Neural progenitor cell (in vitro differentiated cells): ENCODE measurements at regions not wholly inside any gene's neighbourhood (a gene's known extent, or its start where the extent isn't known, plus 50 kb on each side); places are given as distances from the start of the nearest gene placed in this dataset.

Experiments used
- EZH2 ChIP-seq: fragments of 200-600 bp; sonication (generic); IDR thresholded peaks from 2 replicates; pipeline ENCODE4 v1.6.1; 2017; ENCODE audit warnings: antibody characterized with exemption, mild to moderate bottlenecking, moderate library complexity
- TF ChIP-seq, protein P1 (sequence below): fragments of 200-600 bp; sonication (generic); IDR thresholded peaks from 2 replicates; pipeline ENCODE4 v1.5.1; 2017; ENCODE audit warnings: antibody characterized with exemption, mild to moderate bottlenecking

DNA sequence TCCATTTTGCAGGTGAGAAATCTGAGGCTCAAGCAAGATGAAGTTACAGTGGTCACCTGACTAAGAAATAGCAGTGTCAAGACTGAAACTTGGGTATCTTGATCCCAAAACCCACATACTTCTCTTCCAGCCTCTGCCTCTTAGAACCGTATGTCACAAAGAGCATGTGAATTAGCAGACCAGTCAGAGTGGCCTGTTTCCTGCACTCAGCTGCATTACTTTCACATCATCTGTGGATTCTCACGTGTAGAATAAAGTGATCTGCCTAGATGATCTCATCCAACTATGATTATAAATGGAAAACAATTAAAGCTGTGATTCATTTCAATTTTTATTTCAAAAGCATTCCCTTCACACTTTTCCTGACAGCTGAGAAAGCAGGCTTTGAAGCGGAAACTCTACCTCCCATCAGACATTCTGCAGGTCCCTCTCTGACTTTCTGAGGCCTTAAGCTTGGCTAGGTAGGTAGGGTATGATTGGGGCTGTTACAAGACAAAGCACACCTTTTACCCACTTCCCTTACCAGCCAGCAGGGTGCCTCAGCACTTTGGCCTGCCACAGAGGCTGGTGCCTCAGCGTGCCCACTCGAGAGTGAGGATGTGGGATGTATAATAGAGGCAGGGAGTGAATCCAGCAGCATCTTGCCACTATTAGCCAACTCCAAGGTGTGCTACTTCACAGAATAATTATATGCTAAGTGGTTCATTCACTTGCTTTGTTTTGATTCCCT, 70.2 kb upstream of the PDE1C start:
- TF ChIP-seq, protein P1, sequence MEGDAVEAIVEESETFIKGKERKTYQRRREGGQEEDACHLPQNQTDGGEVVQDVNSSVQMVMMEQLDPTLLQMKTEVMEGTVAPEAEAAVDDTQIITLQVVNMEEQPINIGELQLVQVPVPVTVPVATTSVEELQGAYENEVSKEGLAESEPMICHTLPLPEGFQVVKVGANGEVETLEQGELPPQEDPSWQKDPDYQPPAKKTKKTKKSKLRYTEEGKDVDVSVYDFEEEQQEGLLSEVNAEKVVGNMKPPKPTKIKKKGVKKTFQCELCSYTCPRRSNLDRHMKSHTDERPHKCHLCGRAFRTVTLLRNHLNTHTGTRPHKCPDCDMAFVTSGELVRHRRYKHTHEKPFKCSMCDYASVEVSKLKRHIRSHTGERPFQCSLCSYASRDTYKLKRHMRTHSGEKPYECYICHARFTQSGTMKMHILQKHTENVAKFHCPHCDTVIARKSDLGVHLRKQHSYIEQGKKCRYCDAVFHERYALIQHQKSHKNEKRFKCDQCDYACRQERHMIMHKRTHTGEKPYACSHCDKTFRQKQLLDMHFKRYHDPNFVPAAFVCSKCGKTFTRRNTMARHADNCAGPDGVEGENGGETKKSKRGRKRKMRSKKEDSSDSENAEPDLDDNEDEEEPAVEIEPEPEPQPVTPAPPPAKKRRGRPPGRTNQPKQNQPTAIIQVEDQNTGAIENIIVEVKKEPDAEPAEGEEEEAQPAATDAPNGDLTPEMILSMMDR: no peak
- no peak for TF ChIP-seq EZH2
